Tibial nerve (tissue), 4 donors: ENCODE measurements at regions not wholly inside any gene's neighbourhood (a gene's known extent, or its start where the extent isn't known, plus 50 kb on each side); places are given as distances from the start of the nearest gene placed in this dataset.

Experiments
- DNase-seq, 2 donors: peaks; one replicate each; pipeline ENCODE4 v3.0.0-alpha.2; 2019; ENCODE audit warnings: low spot score in 2 of 2
- H3K27ac ChIP-seq, 4 donors: fragments of 200-600 bp; sonication (generic) in 3 of 4; one replicate each; pipeline ENCODE4 v1.5.1; 2017 to 2019; ENCODE audit warnings: mild to moderate bottlenecking in 1 of 4
- H3K27me3 ChIP-seq, 2 donors: fragments of 200-600 bp; sonication (generic) in 1 of 2; one replicate each; pipeline versions ENCODE4 v1.5.1 to v1.6.0; 2017 to 2019
- H3K36me3 ChIP-seq, 3 donors: fragments of 200-600 bp; sonication (generic); one replicate each; pipeline ENCODE4 v1.5.1; 2018 to 2019
- H3K4me1 ChIP-seq, 4 donors: fragments of 200-600 bp; sonication (generic) in 3 of 4; one replicate each; pipeline ENCODE4 v1.5.1; 2017 to 2019
- H3K4me3 ChIP-seq, 4 donors: fragments of 200-600 bp; sonication (generic) in 3 of 4; one replicate each; pipeline ENCODE4 v1.5.1; 2017 to 2019; ENCODE audit warnings: mild to moderate bottlenecking in 1 of 4, moderate library complexity in 1 of 4
- H3K9me3 ChIP-seq, 4 donors: fragments of 200-600 bp; sonication (generic) in 3 of 4; one replicate each; pipeline ENCODE4 v1.5.1; 2017 to 2019
- CTCF ChIP-seq, 5 experiments: fragments of 200-600 bp in 3 of 5; fragments of 450-650 bp in 2 of 5; sonication (generic) in 3 of 5; IDR thresholded peaks; one replicate each; pipeline ENCODE4 v1.5.1; 2016 to 2019; ENCODE audit warnings: antibody characterized with exemption in 5 of 5, mild to moderate bottlenecking in 3 of 5, moderate library complexity in 2 of 5
- EP300 ChIP-seq, 2 donors: sonication (generic); formaldehyde crosslinking; IDR thresholded peaks; one replicate each; pipeline ENCODE4 v1.6.1; 2017; ENCODE audit warnings: antibody characterized with exemption in 2 of 2, mild to moderate bottlenecking in 1 of 2
- POLR2A ChIP-seq, 2 donors: fragments of 450-650 bp; IDR thresholded peaks; one replicate each; pipeline ENCODE4 v1.6.1; 2017; ENCODE audit warnings: antibody characterized with exemption in 2 of 2, mild to moderate bottlenecking in 2 of 2, moderate library complexity in 2 of 2
- WGBS, 2 donors: methylation state at CpG; one replicate each; pipeline ENCODE4 v1.1.5; 2018; 5-methylcytosine and 5-hydroxymethylcytosine counted together

- whole genome bisulfite sequencing, 2 donors = 74 to 84% methylated on average over 5 of the region's 5 CpGs
- DNase-seq = no peak
- no peak for TF ChIP-seq POLR2A (IDR thresholded peaks at IDR 0.05)
- TF ChIP-seq CTCF (IDR thresholded peaks at IDR 0.05) = no peak
- no peak for TF ChIP-seq EP300 (IDR thresholded peaks at IDR 0.05)
- no peaks in the 10 kb centered on the region for H3K36me3 ChIP-seq
- peak overlapping the region in 2 of 4 donors; percentile 29 to 44 for H3K27ac ChIP-seq
- H3K9me3 ChIP-seq = peaks cover 0 to 11% (median 0%) of the 10 kb centered on the region in 4 donors
- no peaks in the 10 kb centered on the region for H3K27me3 ChIP-seq
- H3K4me3 ChIP-seq = no peak overlapping the region
- H3K4me1 ChIP-seq = peaks cover 0 to 34% (median 6%) of the 10 kb centered on the region in 4 donors
Observed at GRCh38 chr5:72599519-72600370, 92.5 kb upstream of the ZNF366 start.

GRCh38 chr5:72599065-72599433 lies 91.8 kb upstream of the ZNF366 start:
- no peak for TF ChIP-seq POLR2A (IDR thresholded peaks at IDR 0.05)
- TF ChIP-seq CTCF (IDR thresholded peaks at IDR 0.05) = no peak
- TF ChIP-seq EP300 (IDR thresholded peaks at IDR 0.05) = no peak
- Histone ChIP-seq H3K9me3 (peaks cover 0 to 11% (median 0%) of the 10 kb centered on the region in 4 donors), H3K4me3 (no peak overlapping the region), H3K27ac (peak overlapping the region in 2 of 4 donors; percentile 29 to 68), H3K4me1 (peaks cover 0 to 33% (median 6%) of the 10 kb centered on the region in 4 donors), H3K36me3 (no peaks in the 10 kb centered on the region), H3K27me3 (no peaks in the 10 kb centered on the region)
- no peak for DNase-seq
- 89 to 100% methylated on average over 2 of the region's 2 CpGs for WGBS, 2 donors

GRCh38 chr5:72598401-72599064 lies 91.3 kb upstream of the ZNF366 start:
- peaks cover 0 to 28% (median 6%) of the 10 kb centered on the region in 4 donors for H3K4me1 ChIP-seq
- peak overlapping the region in 3 of 4 donors; percentile 17 to 68 (median 53) for H3K27ac ChIP-seq
- H3K36me3 ChIP-seq = no peaks in the 10 kb centered on the region
- TF ChIP-seq POLR2A (IDR thresholded peaks at IDR 0.05) = no peak
- no peak for TF ChIP-seq CTCF (IDR thresholded peaks at IDR 0.05)
- TF ChIP-seq EP300 (IDR thresholded peaks at IDR 0.05) = peak in 1 of 2 donors; percentile 61
- DNase-seq = no peak
- 70 to 76% methylated on average over 5 of the region's 5 CpGs for WGBS, 2 donors
- H3K9me3 ChIP-seq = peaks cover 0 to 11% (median 0%) of the 10 kb centered on the region in 4 donors
- no peak overlapping the region for H3K4me3 ChIP-seq
- H3K27me3 ChIP-seq = no peaks in the 10 kb centered on the region

- WGBS, 2 donors = 44 to 53% methylated on average over 5 of the region's 5 CpGs
- TF ChIP-seq POLR2A (IDR thresholded peaks at IDR 0.05) = no peak
- no peak for TF ChIP-seq EP300 (IDR thresholded peaks at IDR 0.05)
- no peak for TF ChIP-seq CTCF (IDR thresholded peaks at IDR 0.05)
- DNase-seq = no peak
- Histone ChIP-seq H3K36me3 (no peaks in the 10 kb centered on the region), H3K4me3 (no peak overlapping the region), H3K9me3 (peaks cover 0 to 11% (median 0%) of the 10 kb centered on the region in 4 donors), H3K4me1 (peaks cover 0 to 23% (median 6%) of the 10 kb centered on the region in 4 donors), H3K27ac (peak overlapping the region in 2 of 4 donors; percentile 53 to 68), H3K27me3 (no peaks in the 10 kb centered on the region)
Observed at GRCh38 chr5:72597456-72597948, 90.3 kb upstream of the ZNF366 start.
